Esophagus squamous epithelium (tissue), 5 donors: ENCODE measurements at regions not wholly inside any gene's neighbourhood (a gene's known extent, or its start where the extent isn't known, plus 50 kb on each side); places are given as distances from the start of the nearest gene placed in this dataset.

Experiments used
- DNase-seq: peaks from one replicate; lab custom pipeline; 2025; lab: John Stamatoyannopoulos, UW
- H3K27ac ChIP-seq, 4 donors: fragments of 200-600 bp; sonication (generic); one replicate each; pipeline ENCODE4 v1.5.1; 2016 to 2019; ENCODE audit warnings: mild to moderate bottlenecking in 1 of 4
- H3K27me3 ChIP-seq, 4 donors: fragments of 200-600 bp; sonication (generic); 1 replicate in 3 of 4; 2 replicates in 1 of 4; pipeline versions ENCODE4 v1.5.1 to v1.6.0; 2017 to 2021; ENCODE audit warnings: antibody characterized with exemption in 1 of 4
- H3K36me3 ChIP-seq, 3 donors: fragments of 200-600 bp; sonication (generic); one replicate each; pipeline ENCODE4 v1.5.1; 2016 to 2019
- H3K4me1 ChIP-seq, 3 donors: fragments of 200-600 bp; sonication (generic); one replicate each; pipeline ENCODE4 v1.5.1; 2017 to 2019
- H3K4me3 ChIP-seq, 4 donors: fragments of 200-600 bp; sonication (generic); 1 replicate in 3 of 4; 2 replicates in 1 of 4; pipeline ENCODE4 v1.5.1; 2016 to 2019; ENCODE audit warnings: mild to moderate bottlenecking in 2 of 4, moderate library complexity in 1 of 4
- H3K9me3 ChIP-seq, 3 donors: fragments of 200-600 bp; sonication (generic); one replicate each; pipeline ENCODE4 v1.5.1; 2016 to 2019
- POLR2A ChIP-seq, 4 donors: fragments of 450-650 bp; IDR thresholded peaks; one replicate each; pipeline ENCODE4 v1.6.1; 2017; ENCODE audit warnings: antibody characterized with exemption in 4 of 4, mild to moderate bottlenecking in 4 of 4, moderate library complexity in 3 of 4
- WGBS, 2 donors: methylation state at CpG; one replicate each; pipeline ENCODE4 v1.1.5; 2018; 5-methylcytosine and 5-hydroxymethylcytosine counted together
- intact Hi-C: fragments of 100-400 bp; cut with DNase I; formaldehyde crosslinking; loops from one replicate; pipeline ENCODE4 v1.15.0; 2022
- TF ChIP-seq, protein P1 (sequence below), 6 experiments: fragments of 450-650 bp in 4 of 6; fragments of 200-600 bp in 2 of 6; sonication (generic) in 2 of 6; IDR thresholded peaks; one replicate each; pipeline ENCODE4 v1.5.1; 2016 to 2019; ENCODE audit warnings: antibody characterized with exemption in 6 of 6, mild to moderate bottlenecking in 4 of 6, moderate library complexity in 4 of 6
- donor health status: DM: yes; HTN: yes; CAD: no.

GRCh38 chr14:97153527-97153926 is 356.3 kb downstream of the VRK1 start:
- intact Hi-C loops: no loop called here
- H3K36me3 ChIP-seq: no peaks in the 10 kb centered on the region
- H3K27me3 ChIP-seq: peaks cover 0 to 34% (median 0%) of the 10 kb centered on the region in 4 donors
- H3K9me3 ChIP-seq: no peaks in the 10 kb centered on the region
- no peak overlapping the region for H3K27ac ChIP-seq
- H3K4me1 ChIP-seq: no peaks in the 10 kb centered on the region
- H3K4me3 ChIP-seq: no peak overlapping the region
- DNase-seq: no peak
- WGBS, 2 donors: 76 to 86% methylated on average over 6 of the region's 6 CpGs
- TF ChIP-seq, protein P1, sequence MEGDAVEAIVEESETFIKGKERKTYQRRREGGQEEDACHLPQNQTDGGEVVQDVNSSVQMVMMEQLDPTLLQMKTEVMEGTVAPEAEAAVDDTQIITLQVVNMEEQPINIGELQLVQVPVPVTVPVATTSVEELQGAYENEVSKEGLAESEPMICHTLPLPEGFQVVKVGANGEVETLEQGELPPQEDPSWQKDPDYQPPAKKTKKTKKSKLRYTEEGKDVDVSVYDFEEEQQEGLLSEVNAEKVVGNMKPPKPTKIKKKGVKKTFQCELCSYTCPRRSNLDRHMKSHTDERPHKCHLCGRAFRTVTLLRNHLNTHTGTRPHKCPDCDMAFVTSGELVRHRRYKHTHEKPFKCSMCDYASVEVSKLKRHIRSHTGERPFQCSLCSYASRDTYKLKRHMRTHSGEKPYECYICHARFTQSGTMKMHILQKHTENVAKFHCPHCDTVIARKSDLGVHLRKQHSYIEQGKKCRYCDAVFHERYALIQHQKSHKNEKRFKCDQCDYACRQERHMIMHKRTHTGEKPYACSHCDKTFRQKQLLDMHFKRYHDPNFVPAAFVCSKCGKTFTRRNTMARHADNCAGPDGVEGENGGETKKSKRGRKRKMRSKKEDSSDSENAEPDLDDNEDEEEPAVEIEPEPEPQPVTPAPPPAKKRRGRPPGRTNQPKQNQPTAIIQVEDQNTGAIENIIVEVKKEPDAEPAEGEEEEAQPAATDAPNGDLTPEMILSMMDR (IDR thresholded peaks at IDR 0.05): no peak
- TF ChIP-seq POLR2A (IDR thresholded peaks at IDR 0.05): no peak

DNA sequence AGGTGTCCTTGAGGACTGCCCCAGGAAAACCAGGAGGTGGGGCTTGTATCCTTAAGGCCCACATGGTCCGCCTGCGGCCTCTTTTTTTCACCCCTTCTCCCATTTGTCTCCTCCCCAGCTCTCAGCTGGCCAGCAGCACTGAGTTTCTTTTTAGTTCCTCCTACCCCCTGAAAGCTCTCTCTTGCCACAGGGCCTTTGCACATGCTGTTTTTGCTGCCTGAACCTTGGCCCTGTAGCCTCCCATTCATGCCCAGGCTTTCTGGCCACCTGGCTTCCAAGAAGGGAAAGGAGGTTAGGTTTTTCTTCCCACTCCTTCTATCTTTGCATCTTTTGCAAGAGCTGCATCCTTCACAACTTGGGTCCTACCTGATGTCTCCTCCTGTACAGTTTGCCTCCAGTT is 358.1 kb downstream of the VRK1 start:
- Histone ChIP-seq H3K4me1 (no peaks in the 10 kb centered on the region), H3K9me3 (peaks cover 0 to 7% (median 6%) of the 10 kb centered on the region in 3 donors), H3K4me3 (no peak overlapping the region), H3K27ac (no peak overlapping the region), H3K27me3 (peaks cover 0 to 34% (median 0%) of the 10 kb centered on the region in 4 donors), H3K36me3 (no peaks in the 10 kb centered on the region)
- intact Hi-C loops: no loop called here
- no peak for TF ChIP-seq POLR2A (IDR thresholded peaks at IDR 0.05)
- TF ChIP-seq, protein P1 (IDR thresholded peaks at IDR 0.05): no peak
- no peak for DNase-seq
- 81 to 90% methylated on average over 2 of the region's 2 CpGs for WGBS, 2 donors

DNA sequence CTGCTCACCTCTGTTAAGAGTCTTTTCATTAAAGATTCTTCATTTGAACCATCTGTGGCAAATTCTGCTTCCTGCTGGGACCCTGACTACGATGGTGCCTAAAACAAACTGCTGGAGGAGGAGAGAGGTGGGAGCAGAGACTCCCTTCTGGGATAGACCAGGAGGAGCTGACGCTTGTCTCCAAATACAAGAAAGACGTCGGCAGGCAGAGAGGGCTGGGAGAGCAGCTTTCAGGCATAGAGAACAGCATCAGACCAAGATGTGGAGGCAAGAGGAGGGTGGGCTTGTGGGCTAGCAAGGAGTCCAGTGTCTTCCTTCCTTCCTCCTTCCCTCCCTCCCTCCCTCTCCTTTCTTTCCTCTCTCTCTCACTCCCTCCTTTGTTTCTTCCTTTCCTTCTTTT is 358.6 kb downstream of the VRK1 start:
- Histone ChIP-seq H3K27ac (no peak overlapping the region), H3K4me3 (no peak overlapping the region), H3K27me3 (peaks cover 0 to 34% (median 0%) of the 10 kb centered on the region in 4 donors), H3K36me3 (no peaks in the 10 kb centered on the region), H3K4me1 (no peaks in the 10 kb centered on the region), H3K9me3 (peaks cover 0 to 7% (median 6%) of the 10 kb centered on the region in 3 donors)
- 40 to 64% methylated on average over 3 to 4 of the region's 4 CpGs for WGBS, 2 donors
- no peak for TF ChIP-seq POLR2A (IDR thresholded peaks at IDR 0.05)
- TF ChIP-seq, protein P1 (IDR thresholded peaks at IDR 0.05): no peak
- intact Hi-C loops: no loop called here
- no peak for DNase-seq

DNA sequence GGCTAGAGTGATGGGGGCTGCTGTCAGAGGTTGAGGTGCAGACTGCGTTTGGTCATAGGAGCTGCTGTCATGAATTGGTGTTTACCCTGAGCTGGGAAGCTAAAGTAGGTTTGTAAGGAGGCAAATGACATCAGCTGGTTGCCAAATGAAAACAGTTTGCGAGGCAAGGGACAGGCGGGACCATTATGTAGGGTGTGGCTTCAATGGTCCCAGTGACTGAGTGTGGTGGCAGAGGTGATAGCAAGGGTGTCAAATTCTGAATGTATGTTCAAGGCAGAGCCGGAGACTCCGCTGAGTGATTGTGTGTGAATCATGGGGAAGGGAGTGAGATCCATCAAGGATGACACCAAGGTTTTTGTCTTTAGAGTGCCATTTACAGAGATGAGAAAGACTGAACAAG is 359.5 kb downstream of the VRK1 start:
- Histone ChIP-seq H3K9me3 (peaks cover 0 to 7% (median 6%) of the 10 kb centered on the region in 3 donors), H3K4me3 (no peak overlapping the region), H3K27me3 (peaks cover 0 to 34% (median 0%) of the 10 kb centered on the region in 4 donors), H3K36me3 (no peaks in the 10 kb centered on the region), H3K4me1 (no peaks in the 10 kb centered on the region), H3K27ac (no peak overlapping the region)
- WGBS, 2 donors: 61 to 69% methylated on average over 5 of the region's 5 CpGs
- intact Hi-C loops: no loop called here
- no peak for TF ChIP-seq POLR2A (IDR thresholded peaks at IDR 0.05)
- TF ChIP-seq, protein P1 (IDR thresholded peaks at IDR 0.05): no peak
- no peak for DNase-seq

DNA sequence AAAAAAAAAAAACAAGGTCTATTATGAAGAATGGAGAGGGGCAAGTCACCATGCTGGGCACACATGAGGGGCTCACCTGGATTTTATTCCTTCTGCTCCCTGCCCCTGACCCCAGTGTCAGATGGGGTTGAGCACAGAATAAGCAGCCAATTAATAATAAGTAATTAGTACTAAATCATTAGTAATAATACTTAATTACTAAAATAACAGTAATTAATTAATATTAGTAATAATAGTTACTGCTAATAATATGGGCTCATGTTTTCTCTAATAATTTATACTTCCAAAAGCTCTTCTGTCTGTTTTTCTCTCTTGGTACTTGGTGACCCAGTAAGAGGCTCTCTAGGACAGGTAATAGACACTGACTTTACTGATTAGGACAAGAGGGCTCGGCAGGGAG is 360.9 kb downstream of the VRK1 start:
- no peaks in the 10 kb centered on the region for H3K36me3 ChIP-seq
- H3K9me3 ChIP-seq: peaks cover 0 to 7% (median 6%) of the 10 kb centered on the region in 3 donors
- intact Hi-C loops: no loop called here
- H3K4me3 ChIP-seq: no peak overlapping the region
- TF ChIP-seq, protein P1 (IDR thresholded peaks at IDR 0.05): no peak
- no peak for TF ChIP-seq POLR2A (IDR thresholded peaks at IDR 0.05)
- DNase-seq: no peak
- H3K27ac ChIP-seq: no peak overlapping the region
- peaks cover 0 to 34% (median 0%) of the 10 kb centered on the region in 4 donors for H3K27me3 ChIP-seq
- WGBS, 2 donors: 77 to 92% methylated on average over 1 of the region's 1 CpG
- no peaks in the 10 kb centered on the region for H3K4me1 ChIP-seq
